IMR-90 (cell line): ENCODE measurements at regions not wholly inside any gene's neighbourhood (a gene's known extent, or its start where the extent isn't known, plus 50 kb on each side); places are given as distances from the start of the nearest gene placed in this dataset.
A peak's percentile ranks its signal among the peaks of the same experiment; 100 is the strongest.

Experiments used
- ATAC-seq: fragments of 200-7000 bp; cut with Tn5 transposase; 2 replicates; pipeline ENCODE4 v1.9.1; 2020; ENCODE audit warnings: low read depth, mild to moderate bottlenecking, moderate library complexity
- BruUV-seq: library from RNA; stranded (reverse); fragments of 400-500 nt; replicated peaks from 2 replicates; lab custom pipeline; 2021; lab: Mats Ljungman, UMichigan
- CTCF ChIA-PET: fragments of 300-600 bp; formaldehyde crosslinking; extraction: SDS; loops from one replicate; lab custom pipeline; 2021; ENCODE audit warnings: antibody characterized with exemption; lab: Yijun Ruan, JAX
- POLR2A ChIA-PET: fragments of 300-600 bp; sonication (Branson Sonifier 250); formaldehyde crosslinking; loops from one replicate; lab custom pipeline; 2022; ENCODE audit warnings: antibody characterized with exemption; ENCODE audit not compliant: unreplicated experiment; lab: Charles Lee
- DNase-seq: peaks from one replicate; pipeline ENCODE4 v3.0.0; 2013
- H2AFZ ChIP-seq: replicated peaks from 2 replicates; pipeline ENCODE3; 2013; ENCODE audit warnings: low read length, mild to moderate bottlenecking; ENCODE audit not compliant: poor library complexity
- H2AK5ac ChIP-seq: 2 replicates; pipeline ENCODE4 v1.6.1; 2013; ENCODE audit warnings: low read depth, low read length, inconsistent platforms
- H2AK9ac ChIP-seq: replicated peaks from 2 replicates; pipeline ENCODE3; 2013; ENCODE audit warnings: mild to moderate bottlenecking, low read depth, low read length, moderate library complexity; ENCODE audit not compliant: poor library complexity
- H2BK120ac ChIP-seq: 2 replicates; pipeline ENCODE4 v1.6.1; 2013; ENCODE audit warnings: low read depth, low read length, inconsistent platforms
- H2BK15ac ChIP-seq: 3 replicates; pipeline ENCODE4 v1.6.1; 2013; ENCODE audit warnings: low read depth, low read length, inconsistent platforms
- H2BK20ac ChIP-seq: 2 replicates; pipeline ENCODE4 v1.6.1; 2013; ENCODE audit warnings: low read depth, mild to moderate bottlenecking, inconsistent platforms, low read length, moderate library complexity
- H2BK5ac ChIP-seq: 2 replicates; pipeline ENCODE4 v1.6.1; 2013; ENCODE audit warnings: mild to moderate bottlenecking, low read depth, low read length, inconsistent platforms; ENCODE audit not compliant: poor library complexity, severe bottlenecking
- H3K14ac ChIP-seq: replicated peaks from 2 replicates; pipeline ENCODE4 v1.6.1; 2013; ENCODE audit warnings: low read depth, low read length, inconsistent platforms
- H3K18ac ChIP-seq: 2 replicates; pipeline ENCODE4 v1.6.1; 2013; ENCODE audit warnings: low read depth, low read length, control low read depth
- H3K23ac ChIP-seq: 2 replicates; pipeline ENCODE4 v1.6.1; 2013; ENCODE audit warnings: low read depth, low read length, inconsistent platforms
- H3K27ac ChIP-seq: 2 replicates; pipeline ENCODE4 v1.5.1; 2013; ENCODE audit warnings: mild to moderate bottlenecking, control low read depth, low read length; ENCODE audit not compliant: insufficient read depth
- H3K27me3 ChIP-seq: 2 replicates; pipeline ENCODE4 v1.6.1; 2013; ENCODE audit warnings: low read length; ENCODE audit not compliant: control insufficient read depth, insufficient read depth
- H3K36me3 ChIP-seq: 2 replicates; pipeline ENCODE4 v1.6.1; 2013; ENCODE audit warnings: low read length, mixed read lengths; ENCODE audit not compliant: control insufficient read depth, insufficient read depth
- H3K4ac ChIP-seq: 2 replicates; pipeline ENCODE4 v1.6.1; 2013; ENCODE audit warnings: low read depth, low read length, inconsistent platforms
- H3K4me1 ChIP-seq: 2 replicates; pipeline ENCODE4 v1.6.1; 2013; ENCODE audit warnings: low read length, mixed read lengths; ENCODE audit not compliant: control insufficient read depth, insufficient read depth
- H3K4me2 ChIP-seq: 2 replicates; pipeline ENCODE4 v1.6.1; 2013; ENCODE audit warnings: low read depth, mild to moderate bottlenecking, control low read depth, low read length, moderate library complexity
- H3K4me3 ChIP-seq: 2 replicates; pipeline ENCODE4 v1.5.1; 2013; ENCODE audit warnings: low read depth, mild to moderate bottlenecking, control low read depth, low read length, moderate library complexity; ENCODE audit not compliant: insufficient read depth
- H3K56ac ChIP-seq: 2 replicates; pipeline ENCODE4 v1.6.1; 2013; ENCODE audit warnings: low read length, inconsistent platforms; ENCODE audit not compliant: insufficient read depth; ENCODE audit errors: extremely low read depth
- H3K79me1 ChIP-seq, 2 experiments: 2 replicates each; pipeline ENCODE4 v1.6.1; 2013; ENCODE audit warnings: low read length in 2 of 2, inconsistent platforms in 1 of 2, low read depth in 1 of 2
- H3K9ac ChIP-seq: 2 replicates; pipeline ENCODE4 v1.6.1; 2013; ENCODE audit warnings: low read depth, low read length, control low read depth
- H3K9me1 ChIP-seq: 2 replicates; pipeline ENCODE4 v1.6.1; 2013; ENCODE audit warnings: low read length, inconsistent platforms; ENCODE audit not compliant: insufficient read depth
- H3K9me3 ChIP-seq: 2 replicates; pipeline ENCODE4 v1.6.1; 2013; ENCODE audit warnings: low read length; ENCODE audit not compliant: control insufficient read depth, insufficient read depth
- H4K20me1 ChIP-seq: 2 replicates; pipeline ENCODE4 v1.6.1; 2013; ENCODE audit warnings: low read length, inconsistent platforms; ENCODE audit not compliant: insufficient read depth
- H4K5ac ChIP-seq: 2 replicates; pipeline ENCODE4 v1.6.1; 2013; ENCODE audit warnings: mild to moderate bottlenecking, low read depth, low read length, control low read depth
- H4K8ac ChIP-seq, 2 experiments: 2 replicates each; pipeline ENCODE4 v1.6.1; 2013; ENCODE audit warnings: low read depth in 2 of 2, low read length in 2 of 2, control low read depth in 1 of 2, inconsistent platforms in 1 of 2
- H4K91ac ChIP-seq: 2 replicates; pipeline ENCODE4 v1.6.1; 2013; ENCODE audit warnings: low read depth, low read length, inconsistent platforms; ENCODE audit not compliant: insufficient read depth
- BHLHE40 ChIP-seq: fragments of 150-350 bp; IDR thresholded peaks from 2 replicates; pipeline ENCODE4 v1.6.1; 2016; ENCODE audit warnings: mild to moderate bottlenecking, low read depth, low read length
- CEBPB ChIP-seq: IDR thresholded peaks from 2 replicates; pipeline ENCODE4 v1.6.1; 2012; ENCODE audit warnings: low read depth, low read length, improper control_type of control experiment
- CHD1 ChIP-seq: IDR thresholded peaks from 2 replicates; pipeline ENCODE4 v1.6.1; 2012; ENCODE audit warnings: low read depth, low read length, improper control_type of control experiment
- FOS ChIP-seq: fragments of 150-350 bp; IDR thresholded peaks from 2 replicates; pipeline ENCODE4 v1.6.1; 2016; ENCODE audit warnings: low read depth, low read length
- MAFK ChIP-seq: IDR thresholded peaks from 2 replicates; pipeline ENCODE4 v1.6.1; 2012; ENCODE audit warnings: low read depth, low read length, improper control_type of control experiment
- MAZ ChIP-seq: IDR thresholded peaks from 2 replicates; pipeline ENCODE4 v1.6.1; 2012; ENCODE audit warnings: low read depth, mild to moderate bottlenecking, low read length, improper control_type of control experiment, moderate library complexity, borderline replicate concordance
- MXI1 ChIP-seq: IDR thresholded peaks from 2 replicates; pipeline ENCODE4 v1.6.1; 2012; ENCODE audit warnings: low read depth, mild to moderate bottlenecking, low read length, moderate library complexity, borderline replicate concordance
- NFE2L2 ChIP-seq: fragments of 150-350 bp; IDR thresholded peaks from 2 replicates; pipeline ENCODE4 v1.6.1; 2016; ENCODE audit warnings: low read depth, mild to moderate bottlenecking, low read length
- POLR2A ChIP-seq: IDR thresholded peaks from 2 replicates; pipeline ENCODE4 v1.6.1; 2012; ENCODE audit warnings: mild to moderate bottlenecking, low read depth, low read length
- RCOR1 ChIP-seq: IDR thresholded peaks from 2 replicates; pipeline ENCODE4 v1.6.1; 2012; ENCODE audit warnings: mild to moderate bottlenecking, low read length, improper control_type of control experiment; ENCODE audit not compliant: insufficient replicate concordance
- RFX5 ChIP-seq: IDR thresholded peaks from 2 replicates; pipeline ENCODE4 v1.8.0; 2012; ENCODE audit warnings: low read depth, mild to moderate bottlenecking, low read length, moderate library complexity
- SMC3 ChIP-seq: fragments of 150-350 bp; IDR thresholded peaks from 2 replicates; pipeline ENCODE4 v1.6.1; 2016; ENCODE audit warnings: low read depth, mild to moderate bottlenecking, antibody characterized with exemption, low read length, moderate library complexity
- USF2 ChIP-seq: fragments of 150-350 bp; IDR thresholded peaks from 2 replicates; pipeline ENCODE4 v1.6.1; 2017; ENCODE audit warnings: mild to moderate bottlenecking, antibody characterized with exemption, low read length, low read depth
- WGBS, 2 experiments: methylation state at CpG; one replicate each; pipeline versions ENCODE4 v1.1.5 to v1.1.7; 2013; ENCODE audit warnings: missing lambda C conversion rate in 2 of 2; ENCODE audit not compliant: insufficient read length in 1 of 2; ENCODE audit errors: extremely low coverage in 2 of 2; 5-methylcytosine and 5-hydroxymethylcytosine counted together
- dilution Hi-C: fragments of 300-500 bp; cut with HindIII; formaldehyde crosslinking; loops from one replicate; pipeline ENCODE4 v1.14.3; 2018; ENCODE audit warnings: low sequenced_read_pairs; ENCODE audit not compliant: unreplicated experiment
- in situ Hi-C: fragments of 300-500 bp; cut with MboI; formaldehyde crosslinking; loops from 3 replicates; pipeline ENCODE4 v1.14.3; 2019; ENCODE audit warnings: low sequenced_read_pairs, inconsistent platforms, mixed read lengths
- intact Hi-C: fragments of 100-400 bp; cut with micrococcal nuclease; formaldehyde crosslinking; loops from 2 replicates; pipeline ENCODE4 v1.10.0; 2022
- TF ChIP-seq, protein P1 (sequence below): fragments of 150-350 bp; IDR thresholded peaks from 2 replicates; pipeline ENCODE4 v1.6.1; 2016; ENCODE audit warnings: low read depth, mild to moderate bottlenecking, low read length, moderate library complexity, borderline replicate concordance
- TF ChIP-seq, protein P2 (sequence below): conservative IDR thresholded peaks from 2 replicates; pipeline ENCODE4 v1.5.1; 2012; ENCODE audit warnings: mild to moderate bottlenecking, low read depth, low read length, improper control_type of control experiment

GRCh38 chr7:32147546-32148268, 77.5 kb upstream of the PDE1C start:
- H4K91ac ChIP-seq: no peak overlapping the region
- no peak overlapping the region for H3K9ac ChIP-seq
- no peak overlapping the region for H2BK15ac ChIP-seq
- dilution Hi-C loops: no loop called here
- H3K4me2 ChIP-seq: no peak overlapping the region
- no peaks in the 10 kb centered on the region for H3K79me1 ChIP-seq
- no peak overlapping the region for H4K5ac ChIP-seq
- DNase-seq (peak; percentile 56), ATAC-seq (no peak)
- no TSS peak for BruUV-seq
- in situ Hi-C loops: no loop called here
- ChIA-PET POLR2A (no interaction called here), CTCF (no interaction called here)
- no peak overlapping the region for H3K4me3 ChIP-seq
- H2BK120ac ChIP-seq: peak overlapping the region; percentile 8; the same call in 1 of the 2 replicates
- peaks cover 5% of the 10 kb centered on the region; the same call in 1 of the 2 replicates for H3K4me1 ChIP-seq
- H2BK5ac ChIP-seq: no peak overlapping the region
- no peak overlapping the region for H2AK9ac ChIP-seq
- no peak overlapping the region for H2BK20ac ChIP-seq
- no peak overlapping the region; the same call in 1 of the 2 replicates for H3K4ac ChIP-seq
- no peaks in the 10 kb centered on the region for H3K27me3 ChIP-seq
- no peak overlapping the region for H2AK5ac ChIP-seq
- whole genome bisulfite sequencing, 2 experiments: no CpG with 5 or more reads among the region's 1 CpG
- no peak overlapping the region for H3K23ac ChIP-seq
- H3K14ac ChIP-seq: no peak overlapping the region
- H3K56ac ChIP-seq: no peak overlapping the region
- H3K36me3 ChIP-seq: no peaks in the 10 kb centered on the region
- no peak overlapping the region for H4K8ac ChIP-seq
- H2AFZ ChIP-seq: no peak overlapping the region
- 0 out of 2 replicates have a peak, but pooled peaks cover 3% of the 10 kb centered on the region for H3K9me1 ChIP-seq
- H3K18ac ChIP-seq: no peak overlapping the region
- H3K9me3 ChIP-seq: peaks cover 3% of the 10 kb centered on the region; the same call in 1 of the 2 replicates
- TF ChIP-seq SMC3: no peak
- no peak for TF ChIP-seq CHD1
- no peak for TF ChIP-seq FOS
- TF ChIP-seq POLR2A: no peak
- no peak for TF ChIP-seq RFX5
- TF ChIP-seq, protein P1, sequence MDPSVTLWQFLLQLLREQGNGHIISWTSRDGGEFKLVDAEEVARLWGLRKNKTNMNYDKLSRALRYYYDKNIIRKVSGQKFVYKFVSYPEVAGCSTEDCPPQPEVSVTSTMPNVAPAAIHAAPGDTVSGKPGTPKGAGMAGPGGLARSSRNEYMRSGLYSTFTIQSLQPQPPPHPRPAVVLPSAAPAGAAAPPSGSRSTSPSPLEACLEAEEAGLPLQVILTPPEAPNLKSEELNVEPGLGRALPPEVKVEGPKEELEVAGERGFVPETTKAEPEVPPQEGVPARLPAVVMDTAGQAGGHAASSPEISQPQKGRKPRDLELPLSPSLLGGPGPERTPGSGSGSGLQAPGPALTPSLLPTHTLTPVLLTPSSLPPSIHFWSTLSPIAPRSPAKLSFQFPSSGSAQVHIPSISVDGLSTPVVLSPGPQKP: no peak
- TF ChIP-seq MXI1: no peak
- no peak for TF ChIP-seq MAFK
- TF ChIP-seq RCOR1: no peak
- TF ChIP-seq NFE2L2: no peak
- TF ChIP-seq, protein P2, sequence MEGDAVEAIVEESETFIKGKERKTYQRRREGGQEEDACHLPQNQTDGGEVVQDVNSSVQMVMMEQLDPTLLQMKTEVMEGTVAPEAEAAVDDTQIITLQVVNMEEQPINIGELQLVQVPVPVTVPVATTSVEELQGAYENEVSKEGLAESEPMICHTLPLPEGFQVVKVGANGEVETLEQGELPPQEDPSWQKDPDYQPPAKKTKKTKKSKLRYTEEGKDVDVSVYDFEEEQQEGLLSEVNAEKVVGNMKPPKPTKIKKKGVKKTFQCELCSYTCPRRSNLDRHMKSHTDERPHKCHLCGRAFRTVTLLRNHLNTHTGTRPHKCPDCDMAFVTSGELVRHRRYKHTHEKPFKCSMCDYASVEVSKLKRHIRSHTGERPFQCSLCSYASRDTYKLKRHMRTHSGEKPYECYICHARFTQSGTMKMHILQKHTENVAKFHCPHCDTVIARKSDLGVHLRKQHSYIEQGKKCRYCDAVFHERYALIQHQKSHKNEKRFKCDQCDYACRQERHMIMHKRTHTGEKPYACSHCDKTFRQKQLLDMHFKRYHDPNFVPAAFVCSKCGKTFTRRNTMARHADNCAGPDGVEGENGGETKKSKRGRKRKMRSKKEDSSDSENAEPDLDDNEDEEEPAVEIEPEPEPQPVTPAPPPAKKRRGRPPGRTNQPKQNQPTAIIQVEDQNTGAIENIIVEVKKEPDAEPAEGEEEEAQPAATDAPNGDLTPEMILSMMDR: no peak
- TF ChIP-seq BHLHE40: no peak
- no peak for TF ChIP-seq USF2
- TF ChIP-seq CEBPB: no peak
- TF ChIP-seq MAZ: no peak
- no peaks in the 10 kb centered on the region for H4K20me1 ChIP-seq
- H3K27ac ChIP-seq: no peak overlapping the region
- intact Hi-C loops: no loop called here
